HG03039 (cell line): ENCODE measurements at regions not wholly inside any gene's neighbourhood (a gene's known extent, or its start where the extent isn't known, plus 50 kb on each side); places are given as distances from the start of the nearest gene placed in this dataset.
"Not testable (repeated sequence)": the region's sequence is repeated elsewhere in the genome, so short reads cannot be mapped to it uniquely, and the experiment has no call there.

Experiments
- ATAC-seq: cut with Tn5 transposase; IDR thresholded peaks from one replicate; pipeline ENCODE4 v1.9.1; 2021; ENCODE audit warnings: mild to moderate bottlenecking, moderate library complexity; ENCODE audit not compliant: unreplicated experiment

- not testable (repeated sequence) for ATAC-seq
Measured at GRCh38 chr20:41731198-41731597, 113.0 kb upstream of the CHD6 start.

- not testable (repeated sequence) for ATAC-seq
Measured at GRCh38 chr20:41727681-41728080, 109.5 kb upstream of the CHD6 start.

GRCh38 chr20:41726727-41727126, 108.5 kb upstream of the CHD6 start:
- ATAC-seq: no peak

GRCh38 chr20:41719151-41719550, 101.0 kb upstream of the CHD6 start:
- no peak for ATAC-seq

- no peak for ATAC-seq
Measured at GRCh38 chr20:41717483-41717882, 99.3 kb upstream of the CHD6 start.

- no peak for ATAC-seq
Measured at GRCh38 chr20:41716911-41717310, 98.7 kb upstream of the CHD6 start.

GRCh38 chr20:41716436-41716835, 98.3 kb upstream of the CHD6 start:
- no peak for ATAC-seq

GRCh38 chr20:41715526-41715925, 97.3 kb upstream of the CHD6 start:
- ATAC-seq: no peak

GRCh38 chr20:41714030-41714429, 95.9 kb upstream of the CHD6 start:
- ATAC-seq: no peak

- ATAC-seq: no peak
Measured at GRCh38 chr20:41704896-41705295, 86.7 kb upstream of the CHD6 start.

GRCh38 chr20:41702647-41703046, 84.5 kb upstream of the CHD6 start:
- no peak for ATAC-seq

GRCh38 chr20:41701588-41702348, 83.6 kb upstream of the CHD6 start:
- no peak for ATAC-seq

GRCh38 chr20:41699673-41700072, 81.5 kb upstream of the CHD6 start:
- ATAC-seq: not testable (repeated sequence)

GRCh38 chr20:41697861-41698559, 79.8 kb upstream of the CHD6 start:
- ATAC-seq: no peak

GRCh38 chr20:41696428-41696827, 78.3 kb upstream of the CHD6 start:
- ATAC-seq: no peak

GRCh38 chr20:41694796-41695195, 76.6 kb upstream of the CHD6 start:
- no peak for ATAC-seq

- ATAC-seq: peak; percentile 82
Measured at GRCh38 chr20:41693136-41693979, 75.2 kb upstream of the CHD6 start.

- ATAC-seq: peak; percentile 42
Measured at GRCh38 chr20:41692479-41693135, 74.4 kb upstream of the CHD6 start.

GRCh38 chr20:41691443-41691842, 73.3 kb upstream of the CHD6 start:
- ATAC-seq: no peak

- no peak for ATAC-seq
Measured at GRCh38 chr20:41690702-41691101, 72.5 kb upstream of the CHD6 start.

GRCh38 chr20:41686961-41687360, 68.8 kb upstream of the CHD6 start:
- no peak for ATAC-seq
